Caco-2 (cell line): ENCODE measurements at regions not wholly inside any gene's neighbourhood (a gene's known extent, or its start where the extent isn't known, plus 50 kb on each side); places are given as distances from the start of the nearest gene placed in this dataset.

Experiments used
- BruUV-seq: library from RNA; stranded (reverse); fragments of 400-500 nt; replicated peaks from 2 replicates; lab custom pipeline; 2021; lab: Mats Ljungman, UMichigan
- CTCF ChIA-PET: fragments of 300-600 bp; sonication (Branson Sonifier 250); formaldehyde crosslinking; loops from one replicate; lab custom pipeline; 2022; ENCODE audit warnings: antibody characterized with exemption; lab: Charles Lee
- POLR2A ChIA-PET: fragments of 300-600 bp; sonication (Branson Sonifier 250); formaldehyde crosslinking; loops from one replicate; lab custom pipeline; 2022; ENCODE audit warnings: antibody characterized with exemption; lab: Charles Lee
- DNase-seq, 2 experiments: peaks; one replicate each; pipeline versions ENCODE4 v3.0.0 to v3.0.0-alpha.2; 2020 to 2022
- H3K27me3 ChIP-seq: replicated peaks from 2 replicates; pipeline ENCODE4 v1.6.0; 2011; ENCODE audit warnings: low read length; ENCODE audit not compliant: control insufficient read depth, insufficient read depth
- H3K36me3 ChIP-seq: 2 replicates; pipeline ENCODE4 v1.5.1; 2011; ENCODE audit warnings: low read length; ENCODE audit not compliant: control insufficient read depth, insufficient read depth
- H3K4me1 ChIP-seq: fragments of 250-450 bp; sonication (Bioruptor Pico); 2 replicates; pipeline ENCODE4 v1.5.1; 2020; ENCODE audit warnings: mild to moderate bottlenecking
- H3K4me3 ChIP-seq: 2 replicates; pipeline ENCODE4 v1.5.1; 2011; ENCODE audit warnings: low read depth, mild to moderate bottlenecking, control low read depth, low read length
- H3K9me3 ChIP-seq: fragments of 250-450 bp; sonication (Bioruptor Pico); 2 replicates; pipeline ENCODE4 v1.5.1; 2020; ENCODE audit warnings: mild to moderate bottlenecking, moderate library complexity
- H3K27ac Mint-ChIP-seq: one replicate; pipeline ENCODE4 v1.8.0; 2022; ENCODE audit warnings: mixed read lengths; ENCODE audit not compliant: unreplicated experiment
- H3K27me3 Mint-ChIP-seq: one replicate; pipeline ENCODE4 v1.8.0; 2022; ENCODE audit warnings: mixed read lengths; ENCODE audit not compliant: insufficient read depth, unreplicated experiment
- H3K36me3 Mint-ChIP-seq: one replicate; pipeline ENCODE4 v1.8.0; 2022; ENCODE audit warnings: mild to moderate bottlenecking, mixed read lengths; ENCODE audit not compliant: insufficient read depth, unreplicated experiment
- H3K4me1 Mint-ChIP-seq: one replicate; pipeline ENCODE4 v1.8.0; 2022; ENCODE audit warnings: low read depth, mixed read lengths; ENCODE audit not compliant: unreplicated experiment
- H3K4me3 Mint-ChIP-seq: one replicate; pipeline ENCODE4 v1.8.0; 2022; ENCODE audit warnings: mild to moderate bottlenecking, moderate library complexity, mixed read lengths; ENCODE audit not compliant: unreplicated experiment
- H3K9me3 Mint-ChIP-seq: one replicate; pipeline ENCODE4 v1.8.0; 2022; ENCODE audit warnings: mixed read lengths; ENCODE audit not compliant: unreplicated experiment
- CTCF ChIP-seq, 2 experiments: fragments of 200-600 bp in 1 of 2; IDR thresholded peaks; 1 replicate in 1 of 2; 2 replicates in 1 of 2; pipeline versions ENCODE4 v1.5.1 to v1.8.0; 2011 to 2022; ENCODE audit warnings: antibody characterized with exemption in 1 of 2, control low read depth in 1 of 2, inconsistent platforms in 1 of 2, low read depth in 1 of 2, low read length in 1 of 2, mild to moderate bottlenecking in 1 of 2, moderate library complexity in 1 of 2; ENCODE audit not compliant: insufficient read depth in 1 of 2, severe bottlenecking in 1 of 2, unreplicated experiment in 1 of 2
- intact Hi-C: fragments of 100-400 bp; cut with micrococcal nuclease; formaldehyde crosslinking; loops from one replicate; pipeline ENCODE4 v1.10.0; 2022; ENCODE audit not compliant: unreplicated experiment

DNA sequence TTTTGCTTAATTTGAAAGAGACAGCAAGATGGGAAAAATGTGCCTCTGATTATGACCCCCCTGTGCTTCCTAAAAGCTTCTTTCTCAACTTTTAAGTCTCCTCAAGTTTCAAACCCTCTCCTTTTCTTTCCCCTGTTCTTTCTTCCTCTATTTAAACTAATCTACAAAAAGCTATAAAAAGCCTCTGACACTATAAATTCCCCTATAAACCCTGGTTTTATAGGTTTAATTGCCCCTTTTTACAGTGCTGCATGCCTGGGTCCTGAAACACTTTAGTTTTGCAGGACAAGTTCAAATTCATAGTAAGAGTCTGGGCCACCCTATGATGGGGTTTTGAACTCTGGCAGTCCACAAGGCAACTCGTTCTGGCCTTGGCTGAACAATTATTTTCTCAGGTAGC lies 510.9 kb upstream of the TBX3 start:
- H3K9me3 ChIP-seq = no peaks in the 10 kb centered on the region; the same call in 1 of the 2 replicates
- TF ChIP-seq CTCF (IDR thresholded peaks at IDR 0.05; ENCODE audit: insufficient read depth in 1 of 2, low read depth in 1 of 2, low read length in 1 of 2, severe bottlenecking in 1 of 2, unreplicated experiment in 1 of 2) = no peak
- no peak overlapping the region for H3K27ac Mint-ChIP-seq
- BruUV-seq = no TSS peak
- no peaks in the 10 kb centered on the region for H3K27me3 Mint-ChIP-seq
- H3K36me3 Mint-ChIP-seq = no peaks in the 10 kb centered on the region
- no peaks in the 10 kb centered on the region for H3K36me3 ChIP-seq
- no peak for DNase-seq
- H3K27me3 ChIP-seq = no peaks in the 10 kb centered on the region
- CTCF ChIA-PET = no interaction called here
- H3K4me3 ChIP-seq = no peak overlapping the region
- H3K9me3 Mint-ChIP-seq = no peaks in the 10 kb centered on the region
- intact Hi-C loops = no loop called here
- POLR2A ChIA-PET = no interaction called here
- H3K4me1 ChIP-seq = peaks cover 1% of the 10 kb centered on the region
- no peak overlapping the region for H3K4me3 Mint-ChIP-seq
- H3K4me1 Mint-ChIP-seq = no peaks in the 10 kb centered on the region

DNA sequence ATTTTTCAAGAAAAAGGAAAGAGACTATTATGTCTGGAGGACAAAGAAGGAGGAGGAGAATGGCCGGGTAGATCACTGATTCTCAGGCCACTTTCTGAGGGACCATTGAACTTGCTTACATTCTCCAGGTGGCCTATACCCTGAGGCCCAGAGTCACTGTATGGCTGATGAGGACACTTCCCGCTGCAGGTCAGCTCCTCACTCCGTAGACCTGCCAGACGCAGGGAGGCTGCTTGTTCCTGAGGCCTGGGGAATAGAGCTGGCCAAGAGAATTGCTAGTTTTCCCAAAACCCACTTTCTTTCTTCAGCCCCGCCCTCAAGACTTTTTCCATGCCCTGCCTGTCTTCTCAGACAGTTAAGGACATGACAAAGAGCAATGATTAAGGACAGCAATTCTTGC lies 510.5 kb upstream of the TBX3 start:
- no peaks in the 10 kb centered on the region; the same call in 1 of the 2 replicates for H3K9me3 ChIP-seq
- H3K4me1 ChIP-seq = no peaks in the 10 kb centered on the region
- Mint-ChIP-seq H3K4me3 (no peak overlapping the region), H3K4me1 (no peaks in the 10 kb centered on the region), H3K27me3 (no peaks in the 10 kb centered on the region), H3K36me3 (no peaks in the 10 kb centered on the region), H3K9me3 (no peaks in the 10 kb centered on the region), H3K27ac (no peak overlapping the region)
- H3K36me3 ChIP-seq = no peaks in the 10 kb centered on the region
- intact Hi-C loops = no loop called here
- no peak for DNase-seq
- no peaks in the 10 kb centered on the region for H3K27me3 ChIP-seq
- ChIA-PET CTCF (no interaction called here), POLR2A (no interaction called here)
- no peak overlapping the region for H3K4me3 ChIP-seq
- TF ChIP-seq CTCF (IDR thresholded peaks at IDR 0.05; ENCODE audit: insufficient read depth in 1 of 2, low read depth in 1 of 2, low read length in 1 of 2, severe bottlenecking in 1 of 2, unreplicated experiment in 1 of 2) = no peak
- no TSS peak for BruUV-seq

- H3K4me3 Mint-ChIP-seq = no peak overlapping the region
- Histone ChIP-seq H3K4me3 (no peak overlapping the region), H3K9me3 (no peaks in the 10 kb centered on the region; the same call in 1 of the 2 replicates), H3K27me3 (no peaks in the 10 kb centered on the region), H3K36me3 (no peaks in the 10 kb centered on the region), H3K4me1 (0 out of 2 replicates have a peak, but pooled peaks cover 3% of the 10 kb centered on the region)
- intact Hi-C loops = no loop called here
- POLR2A ChIA-PET = no interaction called here
- CTCF ChIA-PET = no interaction called here
- H3K36me3 Mint-ChIP-seq = no peaks in the 10 kb centered on the region
- H3K9me3 Mint-ChIP-seq = no peaks in the 10 kb centered on the region
- BruUV-seq = no TSS peak
- H3K27me3 Mint-ChIP-seq = no peaks in the 10 kb centered on the region
- DNase-seq = no peak
- H3K27ac Mint-ChIP-seq = no peak overlapping the region
- H3K4me1 Mint-ChIP-seq = no peaks in the 10 kb centered on the region
- TF ChIP-seq CTCF (IDR thresholded peaks at IDR 0.05; ENCODE audit: insufficient read depth in 1 of 2, low read depth in 1 of 2, low read length in 1 of 2, severe bottlenecking in 1 of 2, unreplicated experiment in 1 of 2) = no peak
These were observed 507.4 kb upstream of the TBX3 start for GRCh38 chr12:115191342-115191741.
